KOPT-K1 (cell line): ENCODE measurements at regions not wholly inside any gene's neighbourhood (a gene's known extent, or its start where the extent isn't known, plus 50 kb on each side); places are given as distances from the start of the nearest gene placed in this dataset.

Source experiments
- H3K27ac ChIP-seq: fragments of 200-600 bp; sonication (generic); 2 replicates; pipeline ENCODE4 v1.5.1; 2016; ENCODE audit warnings: antibody characterized with exemption, mild to moderate bottlenecking, low read depth, low read length; ENCODE audit not compliant: poor library complexity, severe bottlenecking
- H3K36me3 ChIP-seq: fragments of 200-600 bp; sonication (generic); 2 replicates; pipeline ENCODE4 v1.5.1; 2017; ENCODE audit warnings: antibody characterized with exemption, mild to moderate bottlenecking, low read length, moderate library complexity; ENCODE audit not compliant: insufficient read depth
- H3K9me3 ChIP-seq: fragments of 200-600 bp; sonication (generic); 2 replicates; pipeline ENCODE4 v1.5.1; 2017; ENCODE audit warnings: antibody characterized with exemption, low read length, mild to moderate bottlenecking; ENCODE audit not compliant: insufficient read depth, poor library complexity, severe bottlenecking

GRCh38 chr17:72030067-72030899 is 90.5 kb upstream of the SOX9 start:
- Histone ChIP-seq H3K36me3 (no peaks in the 10 kb centered on the region), H3K9me3 (no peaks in the 10 kb centered on the region), H3K27ac (peak overlapping the region; percentile 37)

GRCh38 chr17:72031219-72031884 is 89.5 kb upstream of the SOX9 start:
- no peak overlapping the region for H3K27ac ChIP-seq
- peaks cover under 1% of the 10 kb centered on the region for H3K9me3 ChIP-seq
- H3K36me3 ChIP-seq, result no peaks in the 10 kb centered on the region

GRCh38 chr17:72033334-72033733 is 87.5 kb upstream of the SOX9 start:
- Histone ChIP-seq H3K36me3 (no peaks in the 10 kb centered on the region), H3K27ac (no peak overlapping the region), H3K9me3 (peaks cover 3% of the 10 kb centered on the region)

GRCh38 chr17:72034000-72034399 is 86.8 kb upstream of the SOX9 start:
- Histone ChIP-seq H3K36me3 (no peaks in the 10 kb centered on the region), H3K9me3 (peaks cover 3% of the 10 kb centered on the region), H3K27ac (no peak overlapping the region)

- H3K9me3 ChIP-seq, result peaks cover 3% of the 10 kb centered on the region
- no peak overlapping the region for H3K27ac ChIP-seq
- no peaks in the 10 kb centered on the region for H3K36me3 ChIP-seq
Observed at GRCh38 chr17:72038427-72038826, 82.4 kb upstream of the SOX9 start.

GRCh38 chr17:72039490-72039889 is 81.3 kb upstream of the SOX9 start:
- H3K27ac ChIP-seq, result no peak overlapping the region
- no peaks in the 10 kb centered on the region for H3K36me3 ChIP-seq
- peaks cover 3% of the 10 kb centered on the region for H3K9me3 ChIP-seq

- no peaks in the 10 kb centered on the region for H3K36me3 ChIP-seq
- H3K9me3 ChIP-seq, result peaks cover 4% of the 10 kb centered on the region
- H3K27ac ChIP-seq, result no peak overlapping the region
Observed at GRCh38 chr17:72046178-72046577, 74.6 kb upstream of the SOX9 start.

GRCh38 chr17:72046643-72047612 is 73.9 kb upstream of the SOX9 start:
- H3K36me3 ChIP-seq, result no peaks in the 10 kb centered on the region
- H3K9me3 ChIP-seq, result peaks cover 4% of the 10 kb centered on the region
- H3K27ac ChIP-seq, result no peak overlapping the region

- H3K27ac ChIP-seq, result no peak overlapping the region
- no peaks in the 10 kb centered on the region for H3K36me3 ChIP-seq
- H3K9me3 ChIP-seq, result peaks cover 4% of the 10 kb centered on the region
Observed at GRCh38 chr17:72049914-72050313, 70.9 kb upstream of the SOX9 start.

- no peaks in the 10 kb centered on the region for H3K9me3 ChIP-seq
- no peaks in the 10 kb centered on the region for H3K36me3 ChIP-seq
- H3K27ac ChIP-seq, result no peak overlapping the region
Observed at GRCh38 chr17:72053036-72053435, 67.8 kb upstream of the SOX9 start.

GRCh38 chr17:72053449-72053848 is 67.4 kb upstream of the SOX9 start:
- Histone ChIP-seq H3K9me3 (no peaks in the 10 kb centered on the region), H3K36me3 (no peaks in the 10 kb centered on the region), H3K27ac (no peak overlapping the region)

- Histone ChIP-seq H3K9me3 (no peaks in the 10 kb centered on the region), H3K36me3 (no peaks in the 10 kb centered on the region)
Observed at GRCh38 chr17:72056155-72056554, 64.7 kb upstream of the SOX9 start.

GRCh38 chr17:72056727-72057290 is 64.0 kb upstream of the SOX9 start:
- Histone ChIP-seq H3K9me3 (no peaks in the 10 kb centered on the region), H3K27ac (no peak overlapping the region)

More at GRCh38 chr17:72056155-72056554, 64.7 kb upstream of the SOX9 start:
- no peak overlapping the region for H3K27ac ChIP-seq

GRCh38 chr17:72060084-72060483 is 60.7 kb upstream of the SOX9 start:
- Histone ChIP-seq H3K27ac (no peak overlapping the region), H3K36me3 (no peaks in the 10 kb centered on the region), H3K9me3 (no peaks in the 10 kb centered on the region)

More at GRCh38 chr17:72056727-72057290, 64.0 kb upstream of the SOX9 start:
- no peaks in the 10 kb centered on the region for H3K36me3 ChIP-seq
